ENCODE measurements at regions not wholly inside any gene's neighbourhood (a gene's known extent, or its start where the extent isn't known, plus 50 kb on each side); places are given as distances from the start of the nearest gene placed in this dataset.

GRCh38 chr16:8103649-8104289 is 486.5 kb downstream of the TMEM114 start:
- TF ChIP-seq, protein P1, sequence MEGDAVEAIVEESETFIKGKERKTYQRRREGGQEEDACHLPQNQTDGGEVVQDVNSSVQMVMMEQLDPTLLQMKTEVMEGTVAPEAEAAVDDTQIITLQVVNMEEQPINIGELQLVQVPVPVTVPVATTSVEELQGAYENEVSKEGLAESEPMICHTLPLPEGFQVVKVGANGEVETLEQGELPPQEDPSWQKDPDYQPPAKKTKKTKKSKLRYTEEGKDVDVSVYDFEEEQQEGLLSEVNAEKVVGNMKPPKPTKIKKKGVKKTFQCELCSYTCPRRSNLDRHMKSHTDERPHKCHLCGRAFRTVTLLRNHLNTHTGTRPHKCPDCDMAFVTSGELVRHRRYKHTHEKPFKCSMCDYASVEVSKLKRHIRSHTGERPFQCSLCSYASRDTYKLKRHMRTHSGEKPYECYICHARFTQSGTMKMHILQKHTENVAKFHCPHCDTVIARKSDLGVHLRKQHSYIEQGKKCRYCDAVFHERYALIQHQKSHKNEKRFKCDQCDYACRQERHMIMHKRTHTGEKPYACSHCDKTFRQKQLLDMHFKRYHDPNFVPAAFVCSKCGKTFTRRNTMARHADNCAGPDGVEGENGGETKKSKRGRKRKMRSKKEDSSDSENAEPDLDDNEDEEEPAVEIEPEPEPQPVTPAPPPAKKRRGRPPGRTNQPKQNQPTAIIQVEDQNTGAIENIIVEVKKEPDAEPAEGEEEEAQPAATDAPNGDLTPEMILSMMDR (IDR thresholded peaks at IDR 0.05 in 2 of 3, conservative IDR thresholded peaks at IDR 0.05 in 1 of 3; ENCODE audit: borderline replicate concordance in 1 of 3, insufficient read depth in 1 of 3, low read depth in 2 of 3, low read length in 2 of 3) = no peak
- no peak for TF ChIP-seq EZH2 (IDR thresholded peaks at IDR 0.05)
- TF ChIP-seq CEBPB (IDR thresholded peaks at IDR 0.05; ENCODE audit: low read depth) = no peak
- no peak for TF ChIP-seq CBX3 (IDR thresholded peaks at IDR 0.05; ENCODE audit: low read depth)

All from HCT116 (cell line).